ENCODE measurements at regions not wholly inside any gene's neighbourhood (a gene's known extent, or its start where the extent isn't known, plus 50 kb on each side); places are given as distances from the start of the nearest gene placed in this dataset.
A peak's percentile ranks its signal among the peaks of the same experiment; 100 is the strongest.

DNA sequence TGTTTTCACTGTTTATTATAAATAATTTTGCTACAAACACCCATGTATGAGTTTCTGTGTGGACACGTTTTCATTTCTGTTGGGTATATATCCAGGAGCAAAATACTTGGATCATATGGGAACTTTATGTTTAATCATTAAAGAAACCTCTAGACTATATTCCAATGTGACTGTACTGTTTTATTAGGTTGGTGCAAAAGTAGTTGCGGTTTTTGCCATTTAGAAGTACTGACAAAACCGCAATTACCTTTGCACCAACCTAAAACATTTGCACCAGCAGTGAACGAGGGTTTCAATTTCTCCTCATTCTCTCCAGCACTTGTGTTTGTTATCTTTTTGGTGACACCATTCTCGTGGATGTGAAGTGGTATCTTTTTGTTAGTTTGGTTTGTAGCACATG is 565.0 kb downstream of the TRIML1 start:
- Histone ChIP-seq H3K27ac (no peak overlapping the region), H3K4me3 (no peak overlapping the region), H3K9me3 (no peaks in the 10 kb centered on the region), H3K27me3 (no peaks in the 10 kb centered on the region), H3K4me1 (ENCODE audit: insufficient read depth) (no peaks in the 10 kb centered on the region), H3K36me3 (no peaks in the 10 kb centered on the region)
- TF ChIP-seq POLR2A (IDR thresholded peaks at IDR 0.05) (no peak), EP300 (IDR thresholded peaks at IDR 0.05) (no peak)
- TF ChIP-seq, protein P1, sequence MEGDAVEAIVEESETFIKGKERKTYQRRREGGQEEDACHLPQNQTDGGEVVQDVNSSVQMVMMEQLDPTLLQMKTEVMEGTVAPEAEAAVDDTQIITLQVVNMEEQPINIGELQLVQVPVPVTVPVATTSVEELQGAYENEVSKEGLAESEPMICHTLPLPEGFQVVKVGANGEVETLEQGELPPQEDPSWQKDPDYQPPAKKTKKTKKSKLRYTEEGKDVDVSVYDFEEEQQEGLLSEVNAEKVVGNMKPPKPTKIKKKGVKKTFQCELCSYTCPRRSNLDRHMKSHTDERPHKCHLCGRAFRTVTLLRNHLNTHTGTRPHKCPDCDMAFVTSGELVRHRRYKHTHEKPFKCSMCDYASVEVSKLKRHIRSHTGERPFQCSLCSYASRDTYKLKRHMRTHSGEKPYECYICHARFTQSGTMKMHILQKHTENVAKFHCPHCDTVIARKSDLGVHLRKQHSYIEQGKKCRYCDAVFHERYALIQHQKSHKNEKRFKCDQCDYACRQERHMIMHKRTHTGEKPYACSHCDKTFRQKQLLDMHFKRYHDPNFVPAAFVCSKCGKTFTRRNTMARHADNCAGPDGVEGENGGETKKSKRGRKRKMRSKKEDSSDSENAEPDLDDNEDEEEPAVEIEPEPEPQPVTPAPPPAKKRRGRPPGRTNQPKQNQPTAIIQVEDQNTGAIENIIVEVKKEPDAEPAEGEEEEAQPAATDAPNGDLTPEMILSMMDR (IDR thresholded peaks at IDR 0.05) = no peak
- WGBS, 3 donors = 79 to 87% (median 86%) methylated on average over 5 of the region's 5 CpGs
- no peak for DNase-seq
- intact Hi-C loops (cut with DNase I) = no loop called here

DNA sequence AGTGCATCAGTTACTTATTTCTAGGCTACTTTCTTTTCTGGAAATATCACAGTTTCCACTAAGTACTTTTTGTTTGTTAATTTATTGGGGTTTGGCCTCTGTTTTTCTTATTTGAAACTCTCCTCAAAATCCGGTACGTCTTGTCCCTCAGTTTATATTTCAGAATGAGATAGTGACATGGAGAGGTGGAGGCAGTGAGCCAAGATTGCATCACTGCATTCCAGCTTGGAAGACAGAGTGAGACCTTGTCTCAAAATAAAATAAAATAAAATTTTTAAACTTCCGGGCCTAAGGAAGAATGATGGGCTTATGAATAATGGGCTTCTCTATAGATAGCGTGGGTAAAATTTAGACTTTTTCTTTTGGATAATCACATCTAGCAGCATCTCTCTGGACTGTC is 567.8 kb downstream of the TRIML1 start:
- Histone ChIP-seq H3K4me3 (no peak overlapping the region), H3K4me1 (ENCODE audit: insufficient read depth) (no peaks in the 10 kb centered on the region), H3K9me3 (no peaks in the 10 kb centered on the region), H3K27me3 (no peaks in the 10 kb centered on the region), H3K36me3 (no peaks in the 10 kb centered on the region), H3K27ac (no peak overlapping the region)
- TF ChIP-seq, protein P1 (IDR thresholded peaks at IDR 0.05) = no peak
- DNase-seq = peak in 2 of 5 donors; percentile 21 to 36
- 14 to 18% (median 16%) methylated on average over 4 of the region's 4 CpGs for WGBS, 3 donors
- intact Hi-C loops (cut with DNase I) = no loop called here

DNA sequence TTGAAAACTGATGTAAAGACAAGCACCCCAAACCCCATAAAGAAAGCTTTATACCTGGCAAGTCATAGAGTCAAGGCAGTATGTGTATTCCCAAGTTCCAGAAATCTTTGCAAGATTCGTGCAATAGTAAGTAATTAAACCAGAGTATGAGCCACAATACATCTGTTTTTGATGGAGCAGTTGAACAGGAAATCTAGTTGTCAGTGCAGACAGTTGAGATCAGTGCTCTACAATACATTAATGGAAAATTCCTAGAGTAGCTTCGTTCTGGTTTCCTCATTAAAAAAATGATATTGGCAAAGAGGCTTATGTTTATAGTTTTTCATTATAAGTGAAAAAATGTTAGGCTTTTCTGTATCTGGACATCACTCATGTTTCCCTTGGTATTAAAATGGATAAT is 575.3 kb downstream of the TRIML1 start:
- Histone ChIP-seq H3K4me3 (no peak overlapping the region), H3K36me3 (no peaks in the 10 kb centered on the region), H3K27ac (no peak overlapping the region), H3K9me3 (no peaks in the 10 kb centered on the region), H3K27me3 (no peaks in the 10 kb centered on the region), H3K4me1 (ENCODE audit: insufficient read depth) (no peaks in the 10 kb centered on the region)
- TF ChIP-seq, protein P1 (IDR thresholded peaks at IDR 0.05) = no peak
- TF ChIP-seq POLR2A (IDR thresholded peaks at IDR 0.05) = no peak
- no peak for TF ChIP-seq EP300 (IDR thresholded peaks at IDR 0.05)
- WGBS, 3 donors = 47 to 67% (median 50%) methylated on average over 2 of the region's 2 CpGs
- intact Hi-C loops (cut with DNase I) = no loop called here
- no peak for DNase-seq

DNA sequence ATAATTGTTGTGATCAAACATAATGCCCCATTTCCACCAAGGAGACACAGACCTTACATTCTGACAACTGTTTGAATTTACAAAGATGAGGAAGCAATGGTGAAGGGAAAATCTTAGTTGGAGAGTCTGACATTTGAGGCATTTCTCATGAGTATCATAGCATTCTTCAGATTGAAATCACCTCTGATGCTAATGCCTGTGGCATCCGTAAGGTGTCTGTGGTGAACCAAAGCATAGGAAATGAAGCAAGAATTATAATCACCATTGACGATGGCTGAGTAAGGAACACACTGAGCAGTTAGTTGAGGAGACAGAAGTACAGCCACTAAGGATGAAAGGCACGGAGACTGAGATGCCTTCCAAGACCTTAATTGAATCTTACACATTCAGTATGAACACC is 575.7 kb downstream of the TRIML1 start:
- no peaks in the 10 kb centered on the region for H3K27me3 ChIP-seq

More for the DNA sequence above, 575.7 kb downstream of the TRIML1 start:
- no peak overlapping the region for H3K27ac ChIP-seq
- 84 to 94% (median 89%) methylated on average over 3 of the region's 3 CpGs for WGBS, 3 donors
- no peaks in the 10 kb centered on the region for H3K36me3 ChIP-seq
- H3K4me1 ChIP-seq (ENCODE audit: insufficient read depth) = no peaks in the 10 kb centered on the region
- no peak overlapping the region for H3K4me3 ChIP-seq
- TF ChIP-seq EP300 (IDR thresholded peaks at IDR 0.05) = no peak
- TF ChIP-seq, protein P1 (IDR thresholded peaks at IDR 0.05) = no peak
- TF ChIP-seq POLR2A (IDR thresholded peaks at IDR 0.05) = no peak
- no peak for DNase-seq
- intact Hi-C loops (cut with DNase I) = no loop called here
- no peaks in the 10 kb centered on the region for H3K9me3 ChIP-seq
